Hepatocyte (in vitro differentiated cells): ENCODE measurements at regions not wholly inside any gene's neighbourhood (a gene's known extent, or its start where the extent isn't known, plus 50 kb on each side); places are given as distances from the start of the nearest gene placed in this dataset.

Source experiments
- EZH2 ChIP-seq: fragments of 200-600 bp; sonication (generic); IDR thresholded peaks from 2 replicates; pipeline ENCODE4 v1.6.1; 2016; ENCODE audit warnings: antibody characterized with exemption, mild to moderate bottlenecking, borderline replicate concordance
- EZH2phosphoT487 ChIP-seq: fragments of 200-600 bp; sonication (generic); IDR thresholded peaks from one replicate; pipeline ENCODE4 v1.6.1; 2018; ENCODE audit warnings: antibody characterized with exemption, mild to moderate bottlenecking, low read depth, moderate library complexity; ENCODE audit not compliant: unreplicated experiment, severe bottlenecking
- TF ChIP-seq, protein P1 (sequence below): fragments of 200-600 bp; sonication (generic); IDR thresholded peaks from 2 replicates; pipeline ENCODE4 v1.5.1; 2016; ENCODE audit warnings: antibody characterized with exemption, mild to moderate bottlenecking; ENCODE audit not compliant: poor library complexity

GRCh38 chr5:82713811-82714210, 363.4 kb downstream of the TMEM167A start:
- TF ChIP-seq, protein P1, sequence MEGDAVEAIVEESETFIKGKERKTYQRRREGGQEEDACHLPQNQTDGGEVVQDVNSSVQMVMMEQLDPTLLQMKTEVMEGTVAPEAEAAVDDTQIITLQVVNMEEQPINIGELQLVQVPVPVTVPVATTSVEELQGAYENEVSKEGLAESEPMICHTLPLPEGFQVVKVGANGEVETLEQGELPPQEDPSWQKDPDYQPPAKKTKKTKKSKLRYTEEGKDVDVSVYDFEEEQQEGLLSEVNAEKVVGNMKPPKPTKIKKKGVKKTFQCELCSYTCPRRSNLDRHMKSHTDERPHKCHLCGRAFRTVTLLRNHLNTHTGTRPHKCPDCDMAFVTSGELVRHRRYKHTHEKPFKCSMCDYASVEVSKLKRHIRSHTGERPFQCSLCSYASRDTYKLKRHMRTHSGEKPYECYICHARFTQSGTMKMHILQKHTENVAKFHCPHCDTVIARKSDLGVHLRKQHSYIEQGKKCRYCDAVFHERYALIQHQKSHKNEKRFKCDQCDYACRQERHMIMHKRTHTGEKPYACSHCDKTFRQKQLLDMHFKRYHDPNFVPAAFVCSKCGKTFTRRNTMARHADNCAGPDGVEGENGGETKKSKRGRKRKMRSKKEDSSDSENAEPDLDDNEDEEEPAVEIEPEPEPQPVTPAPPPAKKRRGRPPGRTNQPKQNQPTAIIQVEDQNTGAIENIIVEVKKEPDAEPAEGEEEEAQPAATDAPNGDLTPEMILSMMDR = no peak
- TF ChIP-seq EZH2 (no peak), EZH2phosphoT487 (no peak)
